ENCODE measurements at regions not wholly inside any gene's neighbourhood (a gene's known extent, or its start where the extent isn't known, plus 50 kb on each side); places are given as distances from the start of the nearest gene placed in this dataset.

DNA sequence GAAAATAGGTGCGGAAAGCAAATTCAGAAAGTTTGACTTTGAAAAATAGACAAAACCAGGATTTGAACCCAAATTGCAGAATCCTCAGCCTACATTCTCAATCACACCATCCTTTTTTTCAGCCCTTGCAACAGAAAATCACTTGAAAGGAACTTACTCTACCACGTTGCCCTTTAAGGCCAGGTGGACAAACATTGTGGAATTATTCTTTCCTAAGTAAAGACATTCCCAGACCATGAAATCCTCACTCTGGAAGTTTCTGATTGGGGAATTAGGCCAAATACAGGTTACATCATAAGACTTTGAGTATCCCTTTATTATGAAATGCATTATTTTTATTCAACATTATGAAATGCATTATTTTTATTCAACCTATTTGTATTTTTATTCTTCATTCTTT is 259.4 kb downstream of the RAD51AP2 start (continued):
- TF ChIP-seq NFIC (IDR thresholded peaks at IDR 0.05; ENCODE audit: low read depth, low read length) = no peak
- TF ChIP-seq, protein P1, sequence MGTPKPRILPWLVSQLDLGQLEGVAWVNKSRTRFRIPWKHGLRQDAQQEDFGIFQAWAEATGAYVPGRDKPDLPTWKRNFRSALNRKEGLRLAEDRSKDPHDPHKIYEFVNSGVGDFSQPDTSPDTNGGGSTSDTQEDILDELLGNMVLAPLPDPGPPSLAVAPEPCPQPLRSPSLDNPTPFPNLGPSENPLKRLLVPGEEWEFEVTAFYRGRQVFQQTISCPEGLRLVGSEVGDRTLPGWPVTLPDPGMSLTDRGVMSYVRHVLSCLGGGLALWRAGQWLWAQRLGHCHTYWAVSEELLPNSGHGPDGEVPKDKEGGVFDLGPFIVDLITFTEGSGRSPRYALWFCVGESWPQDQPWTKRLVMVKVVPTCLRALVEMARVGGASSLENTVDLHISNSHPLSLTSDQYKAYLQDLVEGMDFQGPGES (IDR thresholded peaks at IDR 0.05) = no peak
- TF ChIP-seq MEF2A (IDR thresholded peaks at IDR 0.05; ENCODE audit: insufficient read depth, low read depth, low read length) = no peak
- TF ChIP-seq, protein P2, sequence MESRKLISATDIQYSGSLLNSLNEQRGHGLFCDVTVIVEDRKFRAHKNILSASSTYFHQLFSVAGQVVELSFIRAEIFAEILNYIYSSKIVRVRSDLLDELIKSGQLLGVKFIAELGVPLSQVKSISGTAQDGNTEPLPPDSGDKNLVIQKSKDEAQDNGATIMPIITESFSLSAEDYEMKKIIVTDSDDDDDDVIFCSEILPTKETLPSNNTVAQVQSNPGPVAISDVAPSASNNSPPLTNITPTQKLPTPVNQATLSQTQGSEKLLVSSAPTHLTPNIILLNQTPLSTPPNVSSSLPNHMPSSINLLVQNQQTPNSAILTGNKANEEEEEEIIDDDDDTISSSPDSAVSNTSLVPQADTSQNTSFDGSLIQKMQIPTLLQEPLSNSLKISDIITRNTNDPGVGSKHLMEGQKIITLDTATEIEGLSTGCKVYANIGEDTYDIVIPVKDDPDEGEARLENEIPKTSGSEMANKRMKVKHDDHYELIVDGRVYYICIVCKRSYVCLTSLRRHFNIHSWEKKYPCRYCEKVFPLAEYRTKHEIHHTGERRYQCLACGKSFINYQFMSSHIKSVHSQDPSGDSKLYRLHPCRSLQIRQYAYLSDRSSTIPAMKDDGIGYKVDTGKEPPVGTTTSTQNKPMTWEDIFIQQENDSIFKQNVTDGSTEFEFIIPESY (IDR thresholded peaks at IDR 0.05) = no peak
- no peak for TF ChIP-seq KLF5 (IDR thresholded peaks at IDR 0.05; ENCODE audit: partially characterized antibody)
- no peak for TF ChIP-seq EP300 (IDR thresholded peaks at IDR 0.05; ENCODE audit: borderline replicate concordance in 1 of 2, control insufficient read depth in 1 of 2, low read depth in 2 of 2, low read length in 2 of 2)
- no peak for TF ChIP-seq SMAD5 (IDR thresholded peaks at IDR 0.05; ENCODE audit: low read depth)

DNA sequence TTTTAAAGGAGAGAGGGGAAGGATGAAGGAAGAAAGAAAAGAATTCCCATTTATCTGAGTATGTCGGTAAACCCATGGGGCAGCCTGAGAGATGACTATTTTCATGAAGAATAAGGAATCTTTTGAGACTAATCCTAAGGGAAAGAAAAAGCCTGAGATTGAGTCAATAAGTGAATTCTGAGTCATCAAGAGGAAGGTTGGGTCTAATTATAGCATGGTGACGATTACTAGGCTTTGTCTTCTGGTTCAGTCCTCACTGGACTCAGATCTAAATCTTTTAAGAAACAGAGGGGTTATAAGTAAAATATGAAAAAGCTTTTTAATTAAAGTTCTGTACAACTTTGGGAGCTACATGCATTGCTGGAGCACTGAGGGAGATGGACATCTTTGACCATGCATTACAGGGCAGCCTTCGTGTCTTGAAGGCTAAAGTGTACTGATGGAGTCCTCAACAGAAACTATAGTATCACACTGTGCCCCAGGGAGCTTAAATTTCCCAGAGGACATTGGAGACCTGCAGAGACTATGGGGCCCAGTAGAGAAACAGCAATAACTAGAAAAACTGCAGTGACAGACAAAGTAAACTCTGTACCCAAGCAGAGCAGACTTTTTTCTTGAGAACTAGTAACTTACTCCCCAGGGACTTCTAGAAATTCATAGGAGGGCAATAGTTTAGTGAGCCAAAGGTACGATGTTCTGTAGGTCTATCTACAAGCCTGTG is 260.9 kb downstream of the RAD51AP2 start:
- RAD21 ChIA-PET (ENCODE audit: unreplicated experiment) = no interaction called here

More for the DNA sequence above, 260.9 kb downstream of the RAD51AP2 start:
- POLR2A ChIA-PET = no interaction called here
- no TSS peak for BruUV-seq (replicated peaks)
- TF ChIP-seq, protein P3, sequence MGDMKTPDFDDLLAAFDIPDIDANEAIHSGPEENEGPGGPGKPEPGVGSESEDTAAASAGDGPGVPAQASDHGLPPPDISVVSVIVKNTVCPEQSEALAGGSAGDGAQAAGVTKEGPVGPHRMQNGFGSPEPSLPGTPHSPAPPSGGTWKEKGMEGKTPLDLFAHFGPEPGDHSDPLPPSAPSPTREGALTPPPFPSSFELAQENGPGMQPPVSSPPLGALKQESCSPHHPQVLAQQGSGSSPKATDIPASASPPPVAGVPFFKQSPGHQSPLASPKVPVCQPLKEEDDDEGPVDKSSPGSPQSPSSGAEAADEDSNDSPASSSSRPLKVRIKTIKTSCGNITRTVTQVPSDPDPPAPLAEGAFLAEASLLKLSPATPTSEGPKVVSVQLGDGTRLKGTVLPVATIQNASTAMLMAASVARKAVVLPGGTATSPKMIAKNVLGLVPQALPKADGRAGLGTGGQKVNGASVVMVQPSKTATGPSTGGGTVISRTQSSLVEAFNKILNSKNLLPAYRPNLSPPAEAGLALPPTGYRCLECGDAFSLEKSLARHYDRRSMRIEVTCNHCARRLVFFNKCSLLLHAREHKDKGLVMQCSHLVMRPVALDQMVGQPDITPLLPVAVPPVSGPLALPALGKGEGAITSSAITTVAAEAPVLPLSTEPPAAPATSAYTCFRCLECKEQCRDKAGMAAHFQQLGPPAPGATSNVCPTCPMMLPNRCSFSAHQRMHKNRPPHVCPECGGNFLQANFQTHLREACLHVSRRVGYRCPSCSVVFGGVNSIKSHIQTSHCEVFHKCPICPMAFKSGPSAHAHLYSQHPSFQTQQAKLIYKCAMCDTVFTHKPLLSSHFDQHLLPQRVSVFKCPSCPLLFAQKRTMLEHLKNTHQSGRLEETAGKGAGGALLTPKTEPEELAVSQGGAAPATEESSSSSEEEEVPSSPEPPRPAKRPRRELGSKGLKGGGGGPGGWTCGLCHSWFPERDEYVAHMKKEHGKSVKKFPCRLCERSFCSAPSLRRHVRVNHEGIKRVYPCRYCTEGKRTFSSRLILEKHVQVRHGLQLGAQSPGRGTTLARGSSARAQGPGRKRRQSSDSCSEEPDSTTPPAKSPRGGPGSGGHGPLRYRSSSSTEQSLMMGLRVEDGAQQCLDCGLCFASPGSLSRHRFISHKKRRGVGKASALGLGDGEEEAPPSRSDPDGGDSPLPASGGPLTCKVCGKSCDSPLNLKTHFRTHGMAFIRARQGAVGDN (IDR thresholded peaks at IDR 0.05) = no peak
- TF ChIP-seq, protein P4, sequence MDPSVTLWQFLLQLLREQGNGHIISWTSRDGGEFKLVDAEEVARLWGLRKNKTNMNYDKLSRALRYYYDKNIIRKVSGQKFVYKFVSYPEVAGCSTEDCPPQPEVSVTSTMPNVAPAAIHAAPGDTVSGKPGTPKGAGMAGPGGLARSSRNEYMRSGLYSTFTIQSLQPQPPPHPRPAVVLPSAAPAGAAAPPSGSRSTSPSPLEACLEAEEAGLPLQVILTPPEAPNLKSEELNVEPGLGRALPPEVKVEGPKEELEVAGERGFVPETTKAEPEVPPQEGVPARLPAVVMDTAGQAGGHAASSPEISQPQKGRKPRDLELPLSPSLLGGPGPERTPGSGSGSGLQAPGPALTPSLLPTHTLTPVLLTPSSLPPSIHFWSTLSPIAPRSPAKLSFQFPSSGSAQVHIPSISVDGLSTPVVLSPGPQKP (IDR thresholded peaks at IDR 0.05; ENCODE audit: low read depth, low read length) = no peak
- intact Hi-C loops (cut with micrococcal nuclease; ENCODE audit: unreplicated experiment) = no loop called here
- Histone ChIP-seq H4K20me1 (ENCODE audit: control insufficient read depth, insufficient read depth) (no peaks in the 10 kb centered on the region), H3K4me3 (no peak overlapping the region), H2AFZ (ENCODE audit: control insufficient read depth, low read depth, low read length) (no peak overlapping the region), H3K4me1 (ENCODE audit: control insufficient read depth, insufficient read depth, low read length) (no peaks in the 10 kb centered on the region), H3K9ac (ENCODE audit: control insufficient read depth, insufficient read depth, low read length) (no peak overlapping the region), H3K79me2 (ENCODE audit: control insufficient read depth, insufficient read depth, low read length) (no peaks in the 10 kb centered on the region), H3K36me3 (ENCODE audit: control insufficient read depth in 2 of 2, insufficient read depth in 2 of 2, low read length in 1 of 2) (no peaks in the 10 kb centered on the region), H3K27me3 (replicated peaks in 1 of 2; ENCODE audit: control insufficient read depth in 2 of 2, insufficient read depth in 2 of 2, low read length in 1 of 2) (no peaks in the 10 kb centered on the region), H3K27ac (ENCODE audit: control insufficient read depth, insufficient read depth) (no peak overlapping the region), H3K9me3 (replicated peaks; ENCODE audit: control insufficient read depth, insufficient read depth, low read length) (no peaks in the 10 kb centered on the region), H3K4me2 (ENCODE audit: control insufficient read depth, insufficient read depth) (no peak overlapping the region)
- CTCF ChIA-PET = interaction anchor here (0.5 kb wide), 1 partner anchor 82 kb away, joined by 3 read pairs; no protein-coding TSS in a partner anchor
- ATAC-seq = no peak
- SMC1A ChIA-PET (ENCODE audit: uncharacterized antibody, unreplicated experiment) = no interaction called here
- in situ Hi-C loops (cut with MboI) = no loop called here
- WGBS (ENCODE audit: insufficient coverage, insufficient replicate concordance, low lambda C conversion rate, missing lambda C conversion rate) = 1% methylated on average over 4 of the region's 4 CpGs
- no peak for FAIRE-seq
- no peak for DNase-seq (ENCODE audit: low read depth, low spot score)
